DOHH2 (cell line): ENCODE measurements at regions not wholly inside any gene's neighbourhood (a gene's known extent, or its start where the extent isn't known, plus 50 kb on each side); places are given as distances from the start of the nearest gene placed in this dataset.
A peak's percentile ranks its signal among the peaks of the same experiment; 100 is the strongest.

Source experiments
- H3F3A ChIP-seq: fragments of 200-600 bp; sonication (generic), shearing (Covaris generic); 2 replicates; pipeline ENCODE4 v1.6.0; 2016; ENCODE audit warnings: antibody characterized with exemption, mild to moderate bottlenecking; ENCODE audit not compliant: control insufficient read depth, insufficient read depth
- H3K27ac ChIP-seq: fragments of 200-600 bp; sonication (generic); 2 replicates; pipeline ENCODE4 v1.5.1; 2014; ENCODE audit warnings: low read depth, mild to moderate bottlenecking, low read length, moderate library complexity
- H3K27me3 ChIP-seq: fragments of 200-600 bp; sonication (generic); 2 replicates; pipeline ENCODE4 v1.6.1; 2014; ENCODE audit warnings: mild to moderate bottlenecking, low read length, mixed read lengths; ENCODE audit not compliant: control insufficient read depth
- H3K36me3 ChIP-seq: fragments of 200-600 bp; sonication (generic); 2 replicates; pipeline ENCODE4 v1.6.1; 2014; ENCODE audit warnings: mild to moderate bottlenecking, low read length, moderate library complexity, mixed read lengths; ENCODE audit not compliant: control insufficient read depth
- H3K4me1 ChIP-seq: fragments of 200-600 bp; sonication (generic); 2 replicates; pipeline ENCODE4 v1.6.1; 2014; ENCODE audit warnings: mild to moderate bottlenecking, low read length, mixed read lengths; ENCODE audit not compliant: control insufficient read depth
- H3K4me2 ChIP-seq: fragments of 200-600 bp; sonication (generic); 2 replicates; pipeline ENCODE4 v1.6.0; 2014; ENCODE audit warnings: mild to moderate bottlenecking, low read length, moderate library complexity
- H3K4me3 ChIP-seq: fragments of 200-600 bp; sonication (generic); 2 replicates; pipeline ENCODE4 v1.5.1; 2014; ENCODE audit warnings: mild to moderate bottlenecking, low read length, mixed read lengths
- H3K79me2 ChIP-seq: fragments of 200-600 bp; sonication (generic); 2 replicates; pipeline ENCODE4 v1.6.1; 2014; ENCODE audit warnings: mild to moderate bottlenecking, low read length, mixed read lengths; ENCODE audit not compliant: control insufficient read depth
- H3K9me2 ChIP-seq: fragments of 200-600 bp; sonication (generic); replicated peaks from 2 replicates; pipeline ENCODE4 v1.6.1; 2014; ENCODE audit warnings: mild to moderate bottlenecking, low read length, mixed read lengths; ENCODE audit not compliant: control insufficient read depth
- H3K9me3 ChIP-seq: fragments of 200-600 bp; sonication (generic); 2 replicates; pipeline ENCODE4 v1.6.1; 2014; ENCODE audit warnings: antibody characterized with exemption, low read length, mixed read lengths; ENCODE audit not compliant: control insufficient read depth, insufficient read depth
- H4K20me1 ChIP-seq: fragments of 200-600 bp; sonication (generic); 2 replicates; pipeline ENCODE4 v1.6.0; 2014; ENCODE audit warnings: low read depth, mild to moderate bottlenecking, antibody characterized with exemption, low read length, moderate library complexity; ENCODE audit not compliant: control insufficient read depth, insufficient read depth
- EZH2phosphoT487 ChIP-seq: fragments of 200-600 bp; sonication (generic); IDR thresholded peaks from 2 replicates; pipeline ENCODE4 v1.6.1; 2017; ENCODE audit warnings: borderline replicate concordance, mild to moderate bottlenecking, antibody characterized with exemption, low read length, moderate library complexity, mixed read lengths
- TF ChIP-seq, protein P1 (sequence below): fragments of 200-600 bp; sonication (generic); IDR thresholded peaks from one replicate; pipeline ENCODE4 v1.5.1; 2014; ENCODE audit warnings: antibody characterized with exemption, mild to moderate bottlenecking, low read depth, low read length; ENCODE audit not compliant: poor library complexity, severe bottlenecking

DNA sequence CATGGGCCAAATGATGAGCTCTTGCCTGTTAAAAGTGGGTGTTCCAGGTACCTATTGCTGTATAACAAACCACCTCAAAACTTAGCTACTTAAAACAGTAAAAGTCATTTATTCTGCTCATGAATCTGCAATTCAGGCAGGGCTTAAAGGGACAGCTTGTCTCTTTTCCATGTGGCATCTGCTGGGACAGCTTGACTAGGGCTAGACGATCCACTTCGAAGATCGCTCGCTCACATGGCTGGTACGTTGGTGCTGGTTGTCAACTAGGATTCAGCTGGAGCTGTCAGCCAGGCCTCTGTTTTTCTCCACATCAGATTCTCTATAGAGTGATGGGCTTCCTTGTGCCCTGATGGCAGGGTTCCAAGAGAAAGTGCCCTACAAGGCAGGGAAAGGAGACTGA is 581.3 kb downstream of the NTRK3 start:
- Histone ChIP-seq H3K4me1 (no peaks in the 10 kb centered on the region), H3K4me2 (no peak overlapping the region), H3K9me2 (no peaks in the 10 kb centered on the region), H3K27ac (no peak overlapping the region), H3K4me3 (no peak overlapping the region), H4K20me1 (no peaks in the 10 kb centered on the region), H3K27me3 (no peaks in the 10 kb centered on the region), H3K9me3 (no peaks in the 10 kb centered on the region), H3K79me2 (no peaks in the 10 kb centered on the region), H3K36me3 (no peaks in the 10 kb centered on the region), H3F3A (no peaks in the 10 kb centered on the region)
- no peak for TF ChIP-seq EZH2phosphoT487
- TF ChIP-seq, protein P1, sequence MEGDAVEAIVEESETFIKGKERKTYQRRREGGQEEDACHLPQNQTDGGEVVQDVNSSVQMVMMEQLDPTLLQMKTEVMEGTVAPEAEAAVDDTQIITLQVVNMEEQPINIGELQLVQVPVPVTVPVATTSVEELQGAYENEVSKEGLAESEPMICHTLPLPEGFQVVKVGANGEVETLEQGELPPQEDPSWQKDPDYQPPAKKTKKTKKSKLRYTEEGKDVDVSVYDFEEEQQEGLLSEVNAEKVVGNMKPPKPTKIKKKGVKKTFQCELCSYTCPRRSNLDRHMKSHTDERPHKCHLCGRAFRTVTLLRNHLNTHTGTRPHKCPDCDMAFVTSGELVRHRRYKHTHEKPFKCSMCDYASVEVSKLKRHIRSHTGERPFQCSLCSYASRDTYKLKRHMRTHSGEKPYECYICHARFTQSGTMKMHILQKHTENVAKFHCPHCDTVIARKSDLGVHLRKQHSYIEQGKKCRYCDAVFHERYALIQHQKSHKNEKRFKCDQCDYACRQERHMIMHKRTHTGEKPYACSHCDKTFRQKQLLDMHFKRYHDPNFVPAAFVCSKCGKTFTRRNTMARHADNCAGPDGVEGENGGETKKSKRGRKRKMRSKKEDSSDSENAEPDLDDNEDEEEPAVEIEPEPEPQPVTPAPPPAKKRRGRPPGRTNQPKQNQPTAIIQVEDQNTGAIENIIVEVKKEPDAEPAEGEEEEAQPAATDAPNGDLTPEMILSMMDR = no peak

DNA sequence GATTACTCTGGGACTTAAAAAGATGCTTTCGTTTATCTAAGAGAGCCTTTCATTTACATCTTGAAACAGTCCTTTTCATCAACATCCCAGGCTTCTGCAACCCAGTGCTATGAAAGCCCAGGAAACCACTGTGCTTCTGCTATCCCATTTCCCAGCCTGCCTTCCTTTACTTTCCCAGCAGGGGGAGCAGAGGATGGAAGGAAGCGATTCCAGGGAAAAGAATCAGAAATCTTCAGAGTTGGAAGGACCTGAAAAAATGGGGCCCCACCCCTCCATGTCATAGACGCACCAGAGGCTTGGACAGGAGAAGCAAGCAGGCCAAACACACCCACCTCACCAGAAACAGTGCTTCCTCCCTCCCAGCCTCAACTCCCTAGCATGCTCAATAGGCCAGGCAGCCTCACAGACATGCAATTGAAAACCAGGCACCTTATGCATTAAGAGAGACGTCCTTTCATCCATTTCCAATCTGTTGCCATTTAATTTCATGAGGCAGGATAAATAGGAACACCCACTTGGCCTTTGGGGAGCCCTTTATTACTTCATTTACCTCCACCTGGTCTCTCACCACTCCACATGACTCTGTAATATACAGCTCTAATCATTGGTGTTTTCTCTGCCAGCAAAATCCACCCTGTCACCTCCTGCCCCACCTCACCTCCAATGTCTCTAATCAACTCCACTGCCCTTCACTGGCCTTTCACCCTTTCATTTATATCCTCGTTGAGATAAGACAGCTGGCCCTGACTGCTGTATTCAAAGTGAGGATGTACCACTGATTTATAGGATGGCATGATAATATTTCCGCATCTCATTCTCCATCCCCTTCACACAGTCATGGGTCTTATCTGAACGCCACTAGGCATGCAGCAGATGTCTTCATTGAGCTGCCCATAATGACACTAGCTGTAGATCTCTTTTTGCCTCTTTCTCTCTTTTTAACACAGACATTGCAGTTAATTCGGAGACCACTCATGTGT is 583.9 kb downstream of the NTRK3 start:
- no peaks in the 10 kb centered on the region for H3K79me2 ChIP-seq
- no peaks in the 10 kb centered on the region for H3K9me2 ChIP-seq
- H4K20me1 ChIP-seq = no peaks in the 10 kb centered on the region
- H3K9me3 ChIP-seq = no peaks in the 10 kb centered on the region; the same call in 1 of the 2 replicates
- no peaks in the 10 kb centered on the region for H3K36me3 ChIP-seq
- no peak for TF ChIP-seq EZH2phosphoT487
- TF ChIP-seq, protein P1 = peak; percentile 43
- H3K27me3 ChIP-seq = no peaks in the 10 kb centered on the region
- no peak overlapping the region for H3K4me2 ChIP-seq
- H3K27ac ChIP-seq = no peak overlapping the region
- no peak overlapping the region for H3K4me3 ChIP-seq
- no peaks in the 10 kb centered on the region for H3F3A ChIP-seq
- no peaks in the 10 kb centered on the region for H3K4me1 ChIP-seq

DNA sequence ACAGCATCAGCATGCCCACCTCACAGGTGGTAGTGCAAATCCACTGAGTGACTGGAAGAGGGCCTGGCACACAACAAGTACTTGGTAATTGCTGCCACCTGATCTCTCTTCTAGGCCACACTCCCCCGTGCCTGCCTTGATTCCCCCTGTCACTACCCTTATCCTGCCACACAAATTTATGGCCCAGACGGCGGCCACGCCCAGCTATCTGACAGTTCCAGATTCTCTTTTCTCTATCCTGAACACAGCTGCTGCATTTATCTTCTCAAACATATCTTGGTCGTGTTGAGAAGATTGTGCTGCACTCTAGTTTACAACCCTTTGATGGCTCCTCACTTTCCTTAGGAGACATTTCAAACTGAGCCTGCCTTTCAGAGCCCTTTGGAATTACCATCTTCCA is 585.2 kb downstream of the NTRK3 start:
- Histone ChIP-seq H3K4me3 (no peak overlapping the region), H3K9me3 (no peaks in the 10 kb centered on the region; the same call in 1 of the 2 replicates), H3K4me1 (no peaks in the 10 kb centered on the region), H3K79me2 (no peaks in the 10 kb centered on the region), H3K36me3 (no peaks in the 10 kb centered on the region), H3K27me3 (no peaks in the 10 kb centered on the region), H3K4me2 (no peak overlapping the region), H3K27ac (no peak overlapping the region), H4K20me1 (no peaks in the 10 kb centered on the region), H3F3A (no peaks in the 10 kb centered on the region), H3K9me2 (no peaks in the 10 kb centered on the region)
- TF ChIP-seq, protein P1 = no peak
- TF ChIP-seq EZH2phosphoT487 = no peak
